Activated CD4-positive, CD25-positive, alpha-beta regulatory T cell (primary cell): ENCODE measurements at regions not wholly inside any gene's neighbourhood (a gene's known extent, or its start where the extent isn't known, plus 50 kb on each side); places are given as distances from the start of the nearest gene placed in this dataset.
"Not testable (repeated sequence)": the region's sequence is repeated elsewhere in the genome, so short reads cannot be mapped to it uniquely, and the experiment has no call there.

Source experiments
- DNase-seq, 4 experiments: peaks; one replicate each; lab custom pipeline; 2025; lab: John Stamatoyannopoulos, UW

GRCh38 chr7:65145710-65146109 lies 139.2 kb upstream of the ERV3-1 start:
- not testable (repeated sequence) for DNase-seq

DNA sequence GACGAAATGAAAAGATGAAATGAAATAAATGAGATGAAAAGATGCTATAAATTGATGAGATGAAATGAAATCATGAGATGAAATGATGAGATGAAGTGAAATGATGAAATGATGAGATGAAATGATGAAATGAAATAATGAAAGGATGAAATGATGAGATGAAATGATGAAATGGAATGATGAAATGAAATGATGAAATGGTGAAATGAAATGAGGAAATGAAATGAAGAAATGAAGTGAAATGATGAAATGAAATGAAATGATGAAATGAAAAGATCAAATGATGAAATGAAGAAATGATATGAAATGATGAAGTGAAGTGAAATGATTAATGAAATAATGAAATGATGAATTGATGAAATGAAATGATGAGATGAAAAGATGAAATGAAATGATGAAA lies 138.5 kb upstream of the ERV3-1 start:
- not testable (repeated sequence) for DNase-seq

DNA sequence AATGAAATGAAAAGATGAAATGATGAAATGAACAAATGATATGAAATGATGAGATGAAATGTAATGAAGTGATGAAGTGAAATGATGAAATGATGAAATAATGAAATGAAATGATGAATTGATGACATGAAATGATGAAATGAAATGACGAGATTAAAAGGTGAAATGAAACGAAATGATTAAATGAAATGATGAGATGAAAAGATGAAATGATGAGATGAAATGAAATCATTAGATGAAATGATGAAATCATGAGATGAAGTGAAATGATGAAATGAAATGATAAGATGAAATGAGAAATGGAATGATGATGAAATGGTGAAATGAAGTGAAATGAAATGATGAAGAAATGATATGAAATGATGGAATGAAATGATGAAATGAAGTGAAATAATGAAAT lies 138.1 kb upstream of the ERV3-1 start:
- not testable (repeated sequence) for DNase-seq

DNA sequence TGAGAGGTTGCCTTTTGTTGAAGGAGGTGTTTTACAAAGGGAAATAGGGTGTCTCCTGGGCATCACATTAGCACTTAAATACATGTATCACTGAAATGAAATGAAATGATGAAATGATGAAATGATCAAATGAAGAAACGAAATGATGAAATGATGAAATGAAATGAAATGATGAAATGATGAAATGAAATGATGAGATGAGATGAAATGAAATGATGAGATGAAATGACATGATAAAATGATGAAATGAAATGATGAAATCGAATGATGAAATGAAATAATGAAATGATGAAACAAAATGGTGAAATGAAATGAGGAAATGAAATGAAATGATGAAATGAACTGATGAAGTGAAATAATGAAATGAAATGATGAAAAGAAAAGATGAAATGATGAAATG lies 137.6 kb upstream of the ERV3-1 start:
- DNase-seq = not testable (repeated sequence)

GRCh38 chr7:65141894-65142293 lies 135.4 kb upstream of the ERV3-1 start:
- DNase-seq = not testable (repeated sequence)

GRCh38 chr7:65141405-65141778 lies 134.9 kb upstream of the ERV3-1 start:
- not testable (repeated sequence) for DNase-seq

GRCh38 chr7:65140543-65141404 lies 134.3 kb upstream of the ERV3-1 start:
- not testable (repeated sequence) for DNase-seq

DNA sequence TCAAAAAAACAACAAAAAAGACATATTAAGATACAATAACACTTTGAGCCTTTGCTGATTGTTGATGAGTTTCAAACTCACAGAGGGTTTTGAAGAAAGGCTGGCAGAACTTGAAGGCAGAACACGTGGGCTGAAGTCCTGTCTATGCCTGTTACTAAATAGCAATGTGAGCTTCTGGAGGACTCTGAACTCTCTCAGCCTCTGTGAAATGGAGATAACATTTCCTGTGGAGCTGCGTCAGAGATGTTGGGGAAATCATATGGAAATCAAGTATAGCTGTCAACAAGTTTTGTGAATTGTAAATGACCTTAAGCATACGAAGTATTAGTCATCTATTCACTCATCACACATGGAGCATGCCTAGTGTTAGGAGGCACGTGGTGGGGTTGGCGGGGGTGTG lies 130.4 kb upstream of the ERV3-1 start:
- not testable (repeated sequence) for DNase-seq

DNA sequence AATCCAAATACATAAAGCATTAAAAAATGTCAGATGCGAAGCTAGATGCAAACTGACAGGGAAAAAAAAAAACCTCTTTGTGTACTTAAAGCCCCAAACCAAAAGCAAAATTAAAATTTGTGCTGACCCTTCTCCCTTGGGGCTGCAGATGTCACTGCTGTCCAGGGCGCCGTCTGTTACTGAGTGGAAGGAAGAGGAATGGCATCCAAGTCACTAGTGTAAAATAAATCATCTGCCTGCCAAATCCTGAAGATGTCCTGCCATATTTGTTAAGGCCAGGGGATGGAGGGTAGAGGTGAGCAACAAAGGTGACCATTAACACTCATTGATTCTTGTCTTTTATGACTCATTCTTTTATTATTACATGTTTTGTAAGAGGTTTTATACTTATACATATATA lies 126.6 kb upstream of the ERV3-1 start:
- DNase-seq = not testable (repeated sequence)

DNA sequence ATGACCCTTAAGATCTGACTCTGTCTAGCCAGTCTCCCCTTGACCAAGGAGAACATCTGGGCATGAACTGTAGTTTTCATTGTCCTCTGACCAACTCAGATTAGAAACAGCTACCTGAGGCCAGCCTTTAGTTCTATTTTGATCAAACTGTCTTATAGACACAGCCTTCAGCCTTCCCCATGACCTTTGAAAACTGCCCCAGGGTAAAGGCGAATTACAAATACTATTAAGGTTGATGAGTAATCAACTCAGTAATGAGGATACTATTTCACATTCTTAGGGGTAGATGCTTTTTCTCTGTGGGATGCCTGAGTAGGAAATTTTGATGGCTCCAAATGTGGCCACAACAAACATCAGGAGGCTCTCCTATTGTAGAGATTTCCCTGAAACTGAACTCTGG lies 125.8 kb upstream of the ERV3-1 start:
- DNase-seq = not testable (repeated sequence)

DNA sequence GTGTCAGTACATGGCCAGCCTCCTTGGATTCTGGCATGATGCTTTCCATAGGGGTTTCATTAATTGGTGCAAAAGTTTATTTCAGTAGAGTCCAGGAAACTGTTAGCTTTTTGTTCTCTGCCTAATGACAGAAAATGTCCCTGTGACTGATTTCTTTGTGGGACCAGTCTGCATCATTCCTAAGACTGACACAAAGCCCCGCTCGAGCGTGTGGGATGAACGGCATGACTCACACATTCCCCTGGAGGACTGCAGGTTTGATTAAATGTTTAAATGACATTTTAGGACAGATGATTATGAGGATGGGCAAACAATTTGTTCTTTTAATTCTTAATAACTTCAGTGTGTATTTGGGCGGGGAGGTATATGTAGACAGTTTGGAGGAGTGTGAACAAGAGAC lies 120.9 kb upstream of the ERV3-1 start:
- DNase-seq = not testable (repeated sequence)

DNA sequence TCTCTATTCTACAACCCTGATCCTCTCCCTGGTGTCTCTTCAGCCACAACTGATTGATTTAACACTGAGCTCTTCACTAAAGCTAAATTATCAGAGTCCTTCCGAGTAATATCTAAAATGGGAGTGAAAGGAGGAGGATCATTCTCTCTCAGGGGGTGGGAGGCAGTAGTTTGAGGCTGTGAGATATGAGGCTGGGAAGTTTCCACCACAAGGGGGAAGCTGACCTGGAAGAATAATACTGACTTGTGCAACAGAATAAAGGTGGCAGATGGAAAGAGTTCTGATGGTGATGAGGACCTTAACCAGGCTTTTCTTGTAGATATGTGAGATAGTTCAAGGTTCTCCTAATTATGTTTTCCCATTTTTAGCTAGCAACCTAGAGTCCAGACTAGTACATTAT lies 118.1 kb upstream of the ERV3-1 start:
- DNase-seq = not testable (repeated sequence)

DNA sequence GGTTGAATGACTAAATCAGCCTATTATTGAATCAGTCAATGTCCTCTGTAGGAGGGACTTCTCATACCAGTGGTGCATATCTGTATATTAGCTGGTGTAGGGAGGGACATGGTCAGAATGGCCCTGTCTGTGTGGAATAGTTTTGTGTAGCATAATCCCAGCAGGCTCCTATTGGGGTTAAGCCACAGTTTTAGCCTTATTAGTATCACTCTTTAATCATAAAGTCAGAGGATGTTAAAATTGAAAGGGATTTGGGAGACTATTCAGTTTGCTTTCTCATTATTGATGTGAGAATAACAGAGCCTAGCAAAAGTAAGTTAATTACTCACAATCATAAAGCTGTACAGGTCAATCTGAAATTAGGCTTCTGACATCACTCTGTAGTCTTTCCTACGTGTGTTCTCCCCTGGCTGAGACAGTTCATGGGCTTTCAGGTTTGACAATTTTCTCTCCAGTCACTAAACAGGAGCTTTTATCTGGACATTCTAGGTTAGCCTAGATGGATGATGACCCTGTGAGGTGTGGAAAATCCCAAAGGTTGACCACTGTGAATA lies 99.2 kb upstream of the ERV3-1 start:
- DNase-seq = not testable (repeated sequence)

GRCh38 chr7:65100499-65100898 lies 94.0 kb upstream of the ERV3-1 start:
- DNase-seq = not testable (repeated sequence)

- not testable (repeated sequence) for DNase-seq
Measured at GRCh38 chr7:65081669-65082055, 75.2 kb upstream of the ERV3-1 start.

GRCh38 chr7:65080799-65081668 lies 74.5 kb upstream of the ERV3-1 start:
- DNase-seq = peak; percentile 61 to 87 (median 78)

GRCh38 chr7:65074959-65075358 lies 68.5 kb upstream of the ERV3-1 start:
- not testable (repeated sequence) for DNase-seq

- DNase-seq = not testable (repeated sequence)
Measured at GRCh38 chr7:65073160-65073559, 66.7 kb upstream of the ERV3-1 start.

DNA sequence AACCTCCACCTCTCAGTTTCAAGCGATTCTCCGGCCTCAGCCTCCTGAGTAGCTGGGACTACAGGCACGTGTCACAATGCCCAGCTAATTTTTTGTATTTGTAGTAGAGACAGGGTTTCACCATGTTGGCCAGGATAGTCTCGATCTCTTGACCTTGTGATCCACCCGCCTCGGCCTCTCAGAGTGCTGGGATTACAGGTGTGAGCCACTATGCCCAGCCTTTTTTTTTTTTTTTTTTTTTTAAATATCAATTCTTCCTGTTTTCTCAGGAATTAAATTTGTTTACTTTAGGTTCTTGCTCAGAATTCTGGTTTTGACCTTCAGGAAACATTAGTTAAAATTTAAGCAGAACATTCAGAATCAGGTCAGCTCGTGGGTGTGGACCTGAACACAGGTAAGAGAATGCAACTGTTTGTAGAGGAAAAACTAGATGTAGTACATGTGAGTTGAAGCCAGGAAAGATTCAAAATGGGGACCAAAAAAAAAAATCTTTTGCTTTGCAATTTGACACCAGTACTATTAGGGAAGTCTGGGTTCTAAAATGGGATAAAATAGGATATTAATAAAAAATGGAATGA lies 65.5 kb upstream of the ERV3-1 start:
- not testable (repeated sequence) for DNase-seq

- DNase-seq = not testable (repeated sequence)
Measured at GRCh38 chr7:65069476-65069875, 63.0 kb upstream of the ERV3-1 start.

- not testable (repeated sequence) for DNase-seq
Measured at GRCh38 chr7:65062566-65062965, 56.1 kb upstream of the ERV3-1 start.

- DNase-seq = not testable (repeated sequence)
Measured at GRCh38 chr7:65059247-65059646, 52.8 kb upstream of the ERV3-1 start.
